SK-N-SH (cell line): ENCODE measurements at regions not wholly inside any gene's neighbourhood (a gene's known extent, or its start where the extent isn't known, plus 50 kb on each side); places are given as distances from the start of the nearest gene placed in this dataset.
"Not testable (repeated sequence)": the region's sequence is repeated elsewhere in the genome, so short reads cannot be mapped to it uniquely, and the experiment has no call there.

Experiments
- CTCF ChIA-PET: fragments of 300-600, 350-600 bp; formaldehyde crosslinking; extraction: SDS; loops from one replicate; lab custom pipeline; 2021; lab: Yijun Ruan, JAX
- POLR2A ChIA-PET: fragments of 350-600 bp; sonication (Branson Sonifier 250); formaldehyde crosslinking; extraction: SDS; loops from one replicate; lab custom pipeline; 2020; ENCODE audit warnings: antibody characterized with exemption, inconsistent platforms; lab: Yijun Ruan, JAX
- DNase-seq: peaks from one replicate; pipeline ENCODE4 v3.0.0; 2012
- H2AFZ ChIP-seq: fragments of 200-600 bp; sonication (generic); 2 replicates; pipeline ENCODE4 v1.8.1; 2016; ENCODE audit warnings: antibody characterized with exemption, mild to moderate bottlenecking, low read depth
- H3F3A ChIP-seq: fragments of 200-600 bp; sonication (generic); replicated peaks from 2 replicates; pipeline ENCODE3; 2016; ENCODE audit warnings: antibody characterized with exemption, mild to moderate bottlenecking; ENCODE audit not compliant: insufficient read depth
- H3K27ac ChIP-seq, 2 experiments: fragments of 200-500 bp in 1 of 2; fragments of 200-600 bp in 1 of 2; sonication (Bioruptor generic) in 1 of 2; sonication (generic), shearing (Covaris generic) in 1 of 2; 2 replicates each; pipeline versions ENCODE4 v1.5.1 to v1.6.1; 2014 to 2016; ENCODE audit warnings: low read depth in 2 of 2, inconsistent platforms in 1 of 2, low read length in 1 of 2, mild to moderate bottlenecking in 1 of 2, mixed read lengths in 1 of 2
- H3K27me3 ChIP-seq: fragments of 200-600 bp; sonication (generic), shearing (Covaris generic); 2 replicates; pipeline ENCODE4 v1.6.1; 2016; ENCODE audit warnings: mixed run types; ENCODE audit not compliant: insufficient read depth
- H3K36me3 ChIP-seq, 2 experiments: fragments of 200-500 bp in 1 of 2; fragments of 200-600 bp in 1 of 2; sonication (Bioruptor generic) in 1 of 2; sonication (generic) in 1 of 2; replicated peaks in 1 of 2; 2 replicates each; pipeline versions ENCODE3 to v1.5.1; 2014 to 2016; ENCODE audit warnings: low read length in 1 of 2, mild to moderate bottlenecking in 1 of 2; ENCODE audit not compliant: insufficient read depth in 2 of 2, control insufficient read depth in 1 of 2
- H3K4me1 ChIP-seq, 2 experiments: fragments of 200-500 bp in 1 of 2; fragments of 200-600 bp in 1 of 2; sonication (Bioruptor generic) in 1 of 2; sonication (generic), shearing (Covaris generic) in 1 of 2; 2 replicates each; pipeline versions ENCODE4 v1.5.1 to v1.6.1; 2014 to 2016; ENCODE audit warnings: low read depth in 1 of 2, low read length in 1 of 2, mixed run types in 1 of 2; ENCODE audit not compliant: insufficient read depth in 2 of 2, control insufficient read depth in 1 of 2
- H3K4me2 ChIP-seq: fragments of 200-600 bp; sonication (generic), shearing (Covaris generic); 2 replicates; pipeline ENCODE4 v1.6.1; 2017; ENCODE audit warnings: mixed run types
- H3K4me3 ChIP-seq, 2 experiments: fragments of 200-500 bp in 1 of 2; fragments of 200-600 bp in 1 of 2; sonication (Bioruptor generic) in 1 of 2; sonication (generic), shearing (Covaris generic) in 1 of 2; 2 replicates each; pipeline versions ENCODE4 v1.5.1 to v1.8.1; 2014 to 2016; ENCODE audit warnings: low read depth in 2 of 2, inconsistent platforms in 1 of 2, low read length in 1 of 2, mild to moderate bottlenecking in 1 of 2, mixed read lengths in 1 of 2, moderate library complexity in 1 of 2
- H3K79me2 ChIP-seq: fragments of 200-600 bp; sonication (generic); 2 replicates; pipeline ENCODE4 v1.8.1; 2017; ENCODE audit warnings: mild to moderate bottlenecking; ENCODE audit not compliant: insufficient read depth
- H3K9ac ChIP-seq: fragments of 200-600 bp; sonication (generic); 2 replicates; pipeline ENCODE4 v1.6.1; 2017; ENCODE audit warnings: mixed run types
- H3K9me2 ChIP-seq: fragments of 200-600 bp; sonication (generic); 2 replicates; pipeline ENCODE4 v1.6.1; 2017; ENCODE audit warnings: mixed run types
- H3K9me3 ChIP-seq: fragments of 200-600 bp; sonication (generic); 2 replicates; pipeline ENCODE4 v1.6.1; 2017; ENCODE audit warnings: mixed run types, mild to moderate bottlenecking, moderate library complexity
- H4K20me1 ChIP-seq: fragments of 200-600 bp; sonication (generic); 2 replicates; pipeline ENCODE4 v1.6.1; 2017; ENCODE audit warnings: mild to moderate bottlenecking, mixed run types; ENCODE audit not compliant: insufficient read depth
- CHD2 ChIP-seq: fragments of 150-350 bp; IDR thresholded peaks from 2 replicates; pipeline ENCODE4 v1.6.1; 2018; ENCODE audit warnings: low read length; ENCODE audit not compliant: partially characterized antibody
- ELF1 ChIP-seq: IDR thresholded peaks from 2 replicates; pipeline ENCODE4 v1.4.0; 2012
- EP300 ChIP-seq, 2 experiments: IDR thresholded peaks; 2 replicates each; pipeline versions ENCODE4 v1.4.0 to v1.6.1; 2012; ENCODE audit warnings: borderline replicate concordance in 1 of 2, low read depth in 1 of 2, low read length in 1 of 2
- EZH2phosphoT487 ChIP-seq: fragments of 200-600 bp; sonication (generic); IDR thresholded peaks from 2 replicates; pipeline ENCODE4 v1.6.1; 2017; ENCODE audit warnings: low read depth, mixed run types, mild to moderate bottlenecking, antibody characterized with exemption, moderate library complexity, borderline replicate concordance
- FOXJ3 ChIP-seq: sonication (generic); formaldehyde crosslinking; IDR thresholded peaks from 2 replicates; pipeline ENCODE4 v1.5.1; 2020; ENCODE audit warnings: mild to moderate bottlenecking, missing genetic modification reagents
- GABPA ChIP-seq: IDR thresholded peaks from 2 replicates; pipeline ENCODE4 v1.4.0; 2012; ENCODE audit warnings: low read depth, mild to moderate bottlenecking
- GATA2 ChIP-seq: sonication (generic); formaldehyde crosslinking; IDR thresholded peaks from 2 replicates; pipeline ENCODE4 v1.5.0; 2020; ENCODE audit warnings: mild to moderate bottlenecking, missing genetic modification reagents
- MAX ChIP-seq: IDR thresholded peaks from 2 replicates; pipeline ENCODE4 v1.4.0; 2012; ENCODE audit warnings: low read depth
- MXI1 ChIP-seq: IDR thresholded peaks from 2 replicates; pipeline ENCODE4 v1.6.1; 2012; ENCODE audit warnings: mild to moderate bottlenecking, low read depth, low read length, improper control_type of control experiment
- RAD21 ChIP-seq: IDR thresholded peaks from 2 replicates; pipeline ENCODE4 v1.6.1; 2012; ENCODE audit warnings: mild to moderate bottlenecking, low read length
- RCOR1 ChIP-seq: fragments of 150-350 bp; IDR thresholded peaks from 2 replicates; pipeline ENCODE4 v1.6.1; 2017; ENCODE audit warnings: antibody characterized with exemption, low read length
- RFX5 ChIP-seq: IDR thresholded peaks from 2 replicates; pipeline ENCODE4 v1.6.1; 2012; ENCODE audit warnings: mild to moderate bottlenecking, improper control_type of control experiment, low read length
- SIN3A ChIP-seq: IDR thresholded peaks from 2 replicates; pipeline ENCODE4 v1.6.1; 2012; ENCODE audit warnings: low read depth, mild to moderate bottlenecking, low read length, moderate library complexity, borderline replicate concordance
- SMC3 ChIP-seq: IDR thresholded peaks from 2 replicates; pipeline ENCODE4 v1.6.1; 2012; ENCODE audit warnings: low read depth, low read length, improper control_type of control experiment
- TCF12 ChIP-seq: IDR thresholded peaks from 2 replicates; pipeline ENCODE4 v1.4.0; 2012
- TEAD4 ChIP-seq: IDR thresholded peaks from 2 replicates; pipeline ENCODE4 v1.4.0; 2012; ENCODE audit warnings: mild to moderate bottlenecking, borderline replicate concordance; ENCODE audit not compliant: insufficient read depth
- USF1 ChIP-seq: IDR thresholded peaks from 2 replicates; pipeline ENCODE4 v1.4.0; 2012; ENCODE audit warnings: low read depth, borderline replicate concordance
- USF2 ChIP-seq: fragments of 150-350 bp; IDR thresholded peaks from 2 replicates; pipeline ENCODE4 v1.6.1; 2017; ENCODE audit warnings: antibody characterized with exemption, low read length, low read depth, borderline replicate concordance
- YY1 ChIP-seq: IDR thresholded peaks from 2 replicates; pipeline ENCODE4 v1.4.0; 2012; ENCODE audit warnings: low read depth, mild to moderate bottlenecking
- WGBS: methylation state at CpG from one replicate; pipeline ENCODE4 v1.1.6; 2017; ENCODE audit warnings: low lambda C conversion rate; 5-methylcytosine and 5-hydroxymethylcytosine counted together
- TF ChIP-seq, protein P1 (sequence below): IDR thresholded peaks from 2 replicates; pipeline ENCODE4 v1.4.0; 2012; ENCODE audit warnings: low read depth, borderline replicate concordance

DNA sequence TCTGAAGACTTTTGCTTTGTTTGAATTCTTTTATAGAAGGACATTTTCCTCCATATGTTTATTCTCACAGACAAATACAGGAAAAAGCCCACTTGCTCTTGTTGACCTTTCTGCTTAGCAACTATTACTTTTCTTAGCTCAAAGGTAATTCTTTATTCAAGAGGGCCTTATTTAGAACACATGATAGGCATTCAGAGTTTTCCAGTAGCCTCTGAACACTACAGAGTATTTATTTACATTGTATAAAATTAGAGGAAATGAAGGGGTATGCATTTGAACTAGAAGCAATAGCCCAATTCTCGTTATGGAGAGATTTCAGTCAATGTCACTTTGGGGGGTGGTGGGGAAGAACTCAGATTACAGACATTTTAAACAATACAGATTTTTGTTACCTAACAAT is 581.7 kb downstream of the KCNJ2 start:
- no peaks in the 10 kb centered on the region; the same call in 1 of the 2 replicates for H3K9me2 ChIP-seq
- H3K4me3 ChIP-seq: no peak overlapping the region
- WGBS: 36% methylated on average over 1 of the region's 1 CpG
- H3F3A ChIP-seq: no peaks in the 10 kb centered on the region
- H3K4me1 ChIP-seq: peaks cover 0 to 6% of the 10 kb centered on the region in 2 experiments; a peak in 1 of 4 replicates
- no peak overlapping the region for H2AFZ ChIP-seq
- no peak for DNase-seq
- TF ChIP-seq ELF1: no peak
- TF ChIP-seq MXI1: no peak
- TF ChIP-seq EP300 (IDR thresholded peaks at IDR 0.05; ENCODE audit: borderline replicate concordance in 1 of 2, low read depth in 1 of 2, low read length in 1 of 2): no peak
- no peak for TF ChIP-seq USF2
- TF ChIP-seq MAX: no peak
- TF ChIP-seq TCF12: no peak
- no peak for TF ChIP-seq USF1
- TF ChIP-seq, protein P1, sequence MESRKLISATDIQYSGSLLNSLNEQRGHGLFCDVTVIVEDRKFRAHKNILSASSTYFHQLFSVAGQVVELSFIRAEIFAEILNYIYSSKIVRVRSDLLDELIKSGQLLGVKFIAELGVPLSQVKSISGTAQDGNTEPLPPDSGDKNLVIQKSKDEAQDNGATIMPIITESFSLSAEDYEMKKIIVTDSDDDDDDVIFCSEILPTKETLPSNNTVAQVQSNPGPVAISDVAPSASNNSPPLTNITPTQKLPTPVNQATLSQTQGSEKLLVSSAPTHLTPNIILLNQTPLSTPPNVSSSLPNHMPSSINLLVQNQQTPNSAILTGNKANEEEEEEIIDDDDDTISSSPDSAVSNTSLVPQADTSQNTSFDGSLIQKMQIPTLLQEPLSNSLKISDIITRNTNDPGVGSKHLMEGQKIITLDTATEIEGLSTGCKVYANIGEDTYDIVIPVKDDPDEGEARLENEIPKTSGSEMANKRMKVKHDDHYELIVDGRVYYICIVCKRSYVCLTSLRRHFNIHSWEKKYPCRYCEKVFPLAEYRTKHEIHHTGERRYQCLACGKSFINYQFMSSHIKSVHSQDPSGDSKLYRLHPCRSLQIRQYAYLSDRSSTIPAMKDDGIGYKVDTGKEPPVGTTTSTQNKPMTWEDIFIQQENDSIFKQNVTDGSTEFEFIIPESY: no peak
- no peak for TF ChIP-seq RAD21
- TF ChIP-seq FOXJ3 (CRISPR knock-in tag): no peak
- TF ChIP-seq SIN3A: no peak
- no peak for TF ChIP-seq CHD2
- TF ChIP-seq SMC3: no peak
- no peak for TF ChIP-seq EZH2phosphoT487
- no peak for TF ChIP-seq RCOR1
- no peak for TF ChIP-seq GABPA
- no peak for TF ChIP-seq TEAD4
- no peak for TF ChIP-seq GATA2 (CRISPR knock-in tag)
- TF ChIP-seq RFX5: no peak
- TF ChIP-seq YY1: no peak
- TF ChIP-seq, all 33 proteins: peak for 0
- H3K4me2 ChIP-seq: no peak overlapping the region
- no peaks in the 10 kb centered on the region for H3K9me3 ChIP-seq
- H3K79me2 ChIP-seq: no peaks in the 10 kb centered on the region
- H3K9ac ChIP-seq: no peak overlapping the region
- ChIA-PET CTCF (no interaction called here), POLR2A (no interaction called here)
- H3K36me3 ChIP-seq: no peaks in the 10 kb centered on the region
- no peaks in the 10 kb centered on the region for H3K27me3 ChIP-seq
- no peak overlapping the region for H3K27ac ChIP-seq
- H4K20me1 ChIP-seq: no peaks in the 10 kb centered on the region

GRCh38 chr17:70752461-70752860 is 583.1 kb downstream of the KCNJ2 start:
- H3K27me3 ChIP-seq, DNase-seq, H3K4me3 ChIP-seq, H3K9me2 ChIP-seq, H3K9ac ChIP-seq, H3K9me3 ChIP-seq, H4K20me1 ChIP-seq, H3K79me2 ChIP-seq, H3F3A ChIP-seq, H3K36me3 ChIP-seq, H3K27ac ChIP-seq, POLR2A ChIA-PET, H3K4me2 ChIP-seq, H3K4me1 ChIP-seq, H2AFZ ChIP-seq: not testable (repeated sequence)
- CTCF ChIA-PET: interaction anchor here (1.1 to 1.2 kb wide), 2 partner anchors 15 to 19 kb away, joined by 4 to 8 read pairs; no protein-coding TSS in a partner anchor
- WGBS: 77% methylated on average over 5 of the region's 5 CpGs
